T-helper 2 cell (primary cell): ENCODE measurements at regions not wholly inside any gene's neighbourhood (a gene's known extent, or its start where the extent isn't known, plus 50 kb on each side); places are given as distances from the start of the nearest gene placed in this dataset.
"Not testable (repeated sequence)": the region's sequence is repeated elsewhere in the genome, so short reads cannot be mapped to it uniquely, and the experiment has no call there.

ENCODE experiments used
- DNase-seq, 5 experiments: peaks; one replicate each; pipeline versions ENCODE4 v3.0.0 to v3.0.0-alpha.2; 2012 to 2022

DNA sequence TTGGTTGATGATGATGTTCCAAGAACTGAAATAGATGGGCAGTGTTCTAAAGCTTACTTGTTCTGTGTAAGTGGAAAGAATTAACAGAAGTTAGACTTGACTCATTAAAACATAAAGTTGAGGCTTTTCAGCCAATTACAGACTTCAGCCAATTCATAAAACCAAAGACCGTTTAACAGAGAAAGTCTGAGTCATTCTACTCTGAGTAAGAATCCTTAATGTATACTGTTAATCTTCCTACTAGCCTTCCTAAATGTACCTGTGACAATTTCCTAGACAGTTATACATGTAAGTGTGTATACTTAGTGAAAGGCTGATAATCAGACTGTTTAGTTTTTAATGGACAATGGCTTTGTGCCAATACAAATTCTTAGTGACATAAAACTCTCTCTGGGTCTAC, 681.0 kb downstream of the RPL10L start:
- no peak for DNase-seq

DNA sequence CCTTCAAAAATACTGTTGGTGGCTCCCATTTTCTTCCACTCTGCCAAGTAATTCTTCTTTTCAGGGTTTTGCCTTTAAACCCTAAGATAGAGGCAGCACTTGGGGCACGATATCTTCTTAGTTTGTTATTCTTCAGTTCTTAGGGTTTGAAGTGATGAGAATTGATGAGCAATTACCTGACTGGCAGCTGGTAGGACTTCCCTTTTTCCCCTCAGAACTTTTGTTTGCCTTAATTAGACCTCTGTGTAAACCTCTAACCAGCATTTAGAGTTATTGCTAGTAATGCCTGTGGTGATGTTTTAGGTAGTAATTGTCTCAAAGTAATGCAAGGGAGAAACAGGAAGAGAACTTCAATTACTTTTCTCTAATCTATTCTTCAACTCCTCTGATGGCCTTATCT, 683.5 kb downstream of the RPL10L start:
- no peak for DNase-seq

GRCh38 chr14:45949479-45949878, 696.5 kb upstream of the MIS18BP1 start:
- no peak for DNase-seq

DNA sequence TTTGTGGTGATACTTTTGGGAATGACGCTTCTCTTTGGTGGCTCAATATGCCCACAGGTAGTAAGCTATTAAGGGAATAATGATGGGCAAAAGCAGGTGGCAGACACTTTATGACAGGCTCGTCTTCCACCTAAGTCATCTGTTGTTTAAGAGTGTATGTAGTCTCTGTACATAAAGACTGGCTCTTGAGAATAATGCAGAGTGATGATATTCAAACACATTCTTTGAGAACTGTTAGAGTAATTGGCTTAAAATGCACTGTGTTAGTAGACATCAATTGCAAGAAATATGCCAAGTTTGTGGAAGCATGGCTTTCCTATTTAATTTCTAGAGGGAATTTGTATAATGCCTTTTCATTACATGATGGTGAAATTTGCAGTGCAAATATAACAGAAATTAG, 694.8 kb upstream of the MIS18BP1 start:
- no peak for DNase-seq

DNA sequence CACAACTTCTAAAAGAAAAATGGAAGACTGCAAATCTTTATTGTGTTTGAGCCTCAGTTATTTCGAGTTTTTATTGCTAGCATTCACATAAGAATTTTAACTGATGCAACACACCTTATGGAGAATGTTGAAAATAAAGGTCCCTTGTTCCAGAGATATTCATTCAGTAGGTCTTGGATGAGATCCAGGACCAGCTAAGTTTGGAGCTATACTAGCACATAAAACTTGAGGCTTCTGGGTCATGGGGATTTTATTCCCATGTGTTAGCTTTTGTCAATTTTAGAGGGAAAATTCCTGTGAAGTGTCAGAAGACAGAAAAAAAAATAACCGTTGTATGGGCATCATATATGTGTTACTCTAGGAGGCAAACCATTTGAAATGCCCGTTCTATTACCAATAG, 693.2 kb upstream of the MIS18BP1 start:
- DNase-seq: no peak

DNA sequence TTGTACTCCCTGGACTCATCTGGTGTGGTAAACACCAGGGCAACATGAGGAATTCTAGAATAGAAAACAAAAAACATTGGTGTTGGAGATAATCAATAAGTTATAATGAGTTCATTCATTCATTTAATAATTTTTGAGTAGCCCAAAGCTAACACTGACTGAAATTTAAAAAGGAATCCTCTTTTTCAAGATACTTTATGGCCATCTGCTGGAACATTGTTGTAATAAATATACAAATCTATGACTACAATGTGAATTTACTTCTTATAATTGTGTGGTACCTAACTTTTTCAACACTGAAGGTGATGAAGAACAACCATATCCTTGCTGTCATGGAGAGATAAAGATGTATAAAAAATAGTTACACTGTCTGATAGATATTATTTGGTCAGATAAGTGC, 687.3 kb upstream of the MIS18BP1 start:
- no peak for DNase-seq

DNA sequence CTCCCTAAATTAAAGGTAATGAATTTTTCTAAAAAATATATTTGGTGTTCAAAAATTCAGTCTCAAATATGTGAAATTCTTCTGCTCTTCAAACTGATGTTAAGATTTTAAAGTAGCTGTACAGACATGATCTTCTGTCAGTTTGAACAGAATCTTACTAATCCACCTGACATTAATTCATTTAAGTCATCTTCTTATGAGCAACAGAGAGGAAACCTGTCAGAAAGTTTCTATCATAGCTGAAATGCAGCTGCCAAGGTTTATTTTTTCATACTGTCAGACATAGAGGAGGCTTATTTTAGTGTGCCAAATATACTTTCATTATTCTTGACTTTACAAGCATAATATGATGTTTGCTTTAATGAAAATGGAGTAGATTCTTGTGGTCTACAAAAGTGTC, 686.6 kb upstream of the MIS18BP1 start:
- no peak for DNase-seq

- DNase-seq: not testable (repeated sequence)
Measured at GRCh38 chr14:45919995-45920394, 667.0 kb upstream of the MIS18BP1 start.

DNA sequence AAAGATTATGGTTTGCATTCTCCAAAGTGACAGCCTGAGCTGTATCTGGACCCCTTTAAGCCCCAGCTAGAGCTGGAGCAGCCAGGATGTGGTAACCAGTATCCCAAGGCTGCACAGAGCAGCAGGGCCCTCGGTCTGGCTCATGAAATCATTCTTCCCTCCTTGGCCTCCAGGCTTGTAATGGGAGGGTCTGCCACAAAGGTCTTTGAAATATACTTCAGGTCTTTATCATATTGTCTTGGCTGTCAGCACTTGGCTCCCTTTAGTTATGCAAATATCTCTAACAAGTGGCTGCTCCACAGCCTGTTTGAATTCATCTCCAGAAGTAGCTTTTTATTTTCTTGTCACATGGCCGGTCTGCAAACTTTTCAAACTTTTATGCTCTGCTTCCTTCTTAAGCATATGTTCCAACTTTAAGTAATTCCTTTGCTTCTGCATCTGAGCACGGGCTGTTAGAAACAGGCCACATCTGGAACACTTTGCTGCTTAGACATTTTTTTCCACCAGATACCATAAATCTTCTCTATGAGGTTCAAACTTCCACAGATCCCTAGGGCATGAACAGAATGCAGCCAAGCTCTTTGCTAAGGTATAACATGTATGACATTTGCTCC, 663.4 kb upstream of the MIS18BP1 start:
- DNase-seq: no peak

GRCh38 chr14:45907782-45908181, 654.8 kb upstream of the MIS18BP1 start:
- DNase-seq: no peak

GRCh38 chr14:45906257-45906656, 653.3 kb upstream of the MIS18BP1 start:
- DNase-seq: no peak

GRCh38 chr14:45905672-45906071, 652.7 kb upstream of the MIS18BP1 start:
- DNase-seq: no peak

DNA sequence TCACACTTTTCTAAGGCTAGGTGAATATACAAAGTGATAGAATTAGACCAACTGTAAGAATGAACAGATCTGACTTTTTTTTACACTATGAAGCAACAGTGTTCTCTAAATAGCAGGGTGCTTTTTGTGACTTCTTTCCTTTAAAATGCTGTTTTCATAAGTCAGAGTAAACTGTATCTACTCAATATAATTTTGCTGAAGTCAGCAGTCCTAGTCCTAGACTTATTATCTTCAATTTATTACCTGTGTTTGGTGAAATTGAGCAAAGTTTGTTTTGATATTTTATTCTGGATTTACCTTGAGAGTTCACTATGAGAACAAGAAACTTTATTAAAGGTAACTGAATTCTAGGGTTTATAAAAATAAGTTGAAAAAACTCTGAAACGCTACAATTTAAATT, 651.3 kb upstream of the MIS18BP1 start:
- no peak for DNase-seq

DNA sequence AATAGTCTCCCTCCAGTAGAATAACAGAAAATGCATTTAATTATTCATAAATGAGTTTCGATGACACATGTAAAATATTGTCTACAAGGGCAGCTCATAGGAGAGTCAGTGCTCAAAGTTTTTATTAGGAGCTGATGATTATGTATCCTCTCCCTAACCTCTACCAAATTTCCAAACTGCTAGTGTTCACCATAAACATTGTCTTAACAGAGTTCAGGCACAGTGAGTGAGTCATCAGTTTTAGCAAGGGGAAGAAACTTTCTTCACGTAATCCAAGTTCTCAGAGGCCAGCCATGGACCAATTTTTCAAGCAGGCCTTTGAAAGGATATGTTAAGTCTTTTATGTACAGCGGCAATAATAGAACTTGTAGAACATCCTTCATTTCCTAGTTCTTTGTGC, 649.2 kb upstream of the MIS18BP1 start:
- DNase-seq: no peak

DNA sequence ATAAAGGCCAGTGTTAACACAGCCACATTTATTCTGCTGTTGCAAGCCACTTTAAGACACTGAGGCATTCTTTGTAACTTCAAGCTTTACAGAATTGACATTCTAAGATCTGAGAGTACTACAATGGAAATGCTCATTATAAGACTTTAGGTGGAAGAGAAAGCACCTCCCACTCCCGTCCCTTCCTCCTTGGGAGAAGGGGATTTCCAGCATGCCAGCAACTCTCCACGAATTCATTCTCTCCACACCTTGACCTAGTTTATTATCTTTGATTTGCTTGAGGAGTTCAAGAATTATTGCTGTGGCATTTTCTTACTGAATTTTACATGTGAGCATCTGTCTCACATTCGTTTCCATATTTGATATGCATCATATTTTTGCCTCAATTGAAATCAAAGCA, 644.4 kb upstream of the MIS18BP1 start:
- DNase-seq: no peak

DNA sequence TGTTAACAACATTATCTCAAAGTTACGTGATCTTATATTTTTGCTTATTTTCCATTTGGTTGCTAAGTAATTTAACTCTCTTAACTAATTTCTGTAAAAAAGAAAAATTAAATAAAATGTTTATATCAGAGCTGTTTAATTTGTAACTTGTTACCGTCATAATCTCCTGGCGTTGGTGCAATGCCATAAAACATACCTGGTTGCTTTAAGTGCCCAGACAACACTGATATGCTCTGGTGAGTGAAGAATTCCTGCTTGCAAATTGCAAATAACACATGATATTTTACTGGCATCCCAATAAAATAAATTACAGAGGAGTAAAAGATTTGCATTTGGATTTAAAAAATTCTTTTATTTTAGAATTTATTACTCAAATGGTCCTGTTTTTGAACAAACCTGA, 640.1 kb upstream of the MIS18BP1 start:
- no peak for DNase-seq

DNA sequence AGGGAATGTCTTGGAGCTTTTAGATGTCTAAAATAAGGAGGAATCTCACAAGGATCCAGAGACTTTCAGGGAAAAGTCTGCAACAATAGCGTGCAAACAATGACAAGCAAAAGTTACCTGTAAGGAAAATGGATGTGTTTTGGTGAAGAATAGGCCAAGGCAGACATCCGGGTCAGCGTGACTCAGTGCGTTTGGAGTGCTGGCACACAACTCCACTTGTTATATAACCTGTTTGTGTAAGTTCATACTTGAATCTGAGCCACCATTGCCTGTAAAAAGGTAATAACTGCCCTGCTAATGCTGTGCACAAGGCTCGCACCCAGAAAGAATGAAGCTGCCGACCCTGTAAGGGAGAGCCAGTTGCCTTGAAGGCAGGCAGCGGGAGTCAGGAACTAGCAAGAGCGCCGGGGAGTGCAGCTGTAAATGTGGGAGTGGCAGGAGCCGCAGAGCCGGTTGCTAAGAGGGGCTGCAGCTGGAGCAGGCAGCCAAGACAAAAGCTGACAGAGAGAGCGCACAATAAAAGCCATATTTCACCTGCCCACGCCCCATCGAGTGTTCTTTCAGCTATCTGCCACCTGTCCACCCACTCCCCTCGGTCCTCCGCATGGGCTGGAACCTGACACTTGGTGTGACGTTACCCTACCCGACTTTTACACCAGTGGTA, 638.5 kb upstream of the MIS18BP1 start:
- DNase-seq: no peak

GRCh38 chr14:45888766-45889285, 635.8 kb upstream of the MIS18BP1 start:
- not testable (repeated sequence) for DNase-seq

GRCh38 chr14:45877981-45878380, 625.0 kb upstream of the MIS18BP1 start:
- DNase-seq: no peak

DNA sequence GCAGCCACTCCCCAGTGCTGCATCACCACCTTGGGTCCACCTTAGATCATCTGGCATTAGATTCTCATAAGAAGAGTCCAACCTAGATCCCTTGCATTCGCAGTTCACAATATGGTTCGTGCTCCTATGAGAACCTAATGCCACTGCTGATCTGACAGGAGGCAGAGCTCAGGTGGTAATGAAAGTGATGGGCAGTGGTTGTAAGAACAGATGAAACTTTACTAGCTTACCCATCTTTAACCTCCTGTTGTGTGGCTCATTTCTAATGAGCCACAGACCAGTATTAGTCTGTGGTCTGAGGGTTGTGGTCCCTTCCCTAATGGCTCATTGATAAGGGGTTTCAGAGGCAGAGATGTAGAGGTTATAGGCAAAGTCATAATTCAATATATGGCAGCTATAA, 615.9 kb upstream of the MIS18BP1 start:
- no peak for DNase-seq

- DNase-seq: no peak
Measured at GRCh38 chr14:45868377-45868776, 615.4 kb upstream of the MIS18BP1 start.

GRCh38 chr14:45867046-45867894, 614.3 kb upstream of the MIS18BP1 start:
- DNase-seq: no peak

GRCh38 chr14:45838597-45838996, 585.6 kb upstream of the MIS18BP1 start:
- DNase-seq: no peak

GRCh38 chr14:45819107-45819506, 566.1 kb upstream of the MIS18BP1 start:
- no peak for DNase-seq
